ENCODE measurements at regions not wholly inside any gene's neighbourhood (a gene's known extent, or its start where the extent isn't known, plus 50 kb on each side); places are given as distances from the start of the nearest gene placed in this dataset.

DNA sequence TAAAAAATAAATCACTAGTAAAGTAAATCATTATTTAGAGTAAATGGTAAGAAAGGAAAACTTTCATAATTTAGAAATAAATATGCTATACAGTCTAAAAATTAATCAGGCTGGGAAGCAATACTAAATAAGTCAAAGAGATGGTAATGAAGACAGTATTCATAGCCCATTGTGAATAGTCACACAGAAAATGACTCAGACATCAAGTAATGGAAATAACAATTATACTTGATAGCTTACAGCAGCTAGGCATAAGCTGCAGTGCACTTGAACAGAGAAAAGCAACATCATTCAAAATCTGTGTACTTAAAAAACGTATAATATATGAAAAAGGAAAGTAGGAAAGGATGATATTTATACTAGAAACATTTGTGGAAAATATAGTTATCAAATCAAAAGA is 642.5 kb upstream of the GNPDA2 start:
- TF ChIP-seq, protein P1, sequence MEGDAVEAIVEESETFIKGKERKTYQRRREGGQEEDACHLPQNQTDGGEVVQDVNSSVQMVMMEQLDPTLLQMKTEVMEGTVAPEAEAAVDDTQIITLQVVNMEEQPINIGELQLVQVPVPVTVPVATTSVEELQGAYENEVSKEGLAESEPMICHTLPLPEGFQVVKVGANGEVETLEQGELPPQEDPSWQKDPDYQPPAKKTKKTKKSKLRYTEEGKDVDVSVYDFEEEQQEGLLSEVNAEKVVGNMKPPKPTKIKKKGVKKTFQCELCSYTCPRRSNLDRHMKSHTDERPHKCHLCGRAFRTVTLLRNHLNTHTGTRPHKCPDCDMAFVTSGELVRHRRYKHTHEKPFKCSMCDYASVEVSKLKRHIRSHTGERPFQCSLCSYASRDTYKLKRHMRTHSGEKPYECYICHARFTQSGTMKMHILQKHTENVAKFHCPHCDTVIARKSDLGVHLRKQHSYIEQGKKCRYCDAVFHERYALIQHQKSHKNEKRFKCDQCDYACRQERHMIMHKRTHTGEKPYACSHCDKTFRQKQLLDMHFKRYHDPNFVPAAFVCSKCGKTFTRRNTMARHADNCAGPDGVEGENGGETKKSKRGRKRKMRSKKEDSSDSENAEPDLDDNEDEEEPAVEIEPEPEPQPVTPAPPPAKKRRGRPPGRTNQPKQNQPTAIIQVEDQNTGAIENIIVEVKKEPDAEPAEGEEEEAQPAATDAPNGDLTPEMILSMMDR (IDR thresholded peaks at IDR 0.05): no peak
- no peak for TF ChIP-seq POLR2A (IDR thresholded peaks at IDR 0.05)

Data from Peyer's patch (tissue), 4 donors.